ENCODE measurements at regions not wholly inside any gene's neighbourhood (a gene's known extent, or its start where the extent isn't known, plus 50 kb on each side); places are given as distances from the start of the nearest gene placed in this dataset.

GRCh38 chr7:35513195-35513594 is 181.7 kb downstream of the HERPUD2 start:
- TF ChIP-seq REST (IDR thresholded peaks at IDR 0.05; ENCODE audit: insufficient read depth in 1 of 2, low read depth in 2 of 2, low read length in 2 of 2) (no peak), TAF1 (IDR thresholded peaks at IDR 0.05; ENCODE audit: borderline replicate concordance, insufficient read depth, low read length) (no peak), SIN3A (IDR thresholded peaks at IDR 0.05; ENCODE audit: borderline replicate concordance, insufficient read depth, low read length) (no peak), POLR2AphosphoS5 (IDR thresholded peaks at IDR 0.05; ENCODE audit: low read depth, low read length) (no peak)
